Hematopoietic multipotent progenitor cell treated with erythropoietin and hydrocortisone succinate and interleukin-3 and kit ligand, for 4 days (in vitro differentiated cells): ENCODE measurements at regions not wholly inside any gene's neighbourhood (a gene's known extent, or its start where the extent isn't known, plus 50 kb on each side); places are given as distances from the start of the nearest gene placed in this dataset.
"Not testable (repeated sequence)": the region's sequence is repeated elsewhere in the genome, so short reads cannot be mapped to it uniquely, and the experiment has no call there.

Source experiments
- DNase-seq: peaks from one replicate; pipeline ENCODE4 v3.0.0-alpha.2; 2015

GRCh38 chr18:57915248-57915647 is 112.1 kb upstream of the ATP8B1 start:
- DNase-seq = no peak

GRCh38 chr18:57913686-57914085 is 110.6 kb upstream of the ATP8B1 start:
- DNase-seq = no peak

GRCh38 chr18:57910817-57911216 is 107.7 kb upstream of the ATP8B1 start:
- peak; percentile 46 for DNase-seq

- no peak for DNase-seq
Observed at GRCh38 chr18:57910134-57910533, 107.0 kb upstream of the ATP8B1 start.

- no peak for DNase-seq
Observed at GRCh38 chr18:57909620-57910019, 106.5 kb upstream of the ATP8B1 start.

- no peak for DNase-seq
Observed at GRCh38 chr18:57908092-57908491, 105.0 kb upstream of the ATP8B1 start.

GRCh38 chr18:57907550-57907949 is 104.4 kb upstream of the ATP8B1 start:
- no peak for DNase-seq

GRCh38 chr18:57906852-57907251 is 103.7 kb upstream of the ATP8B1 start:
- DNase-seq = no peak

GRCh38 chr18:57904535-57904934 is 101.4 kb upstream of the ATP8B1 start:
- DNase-seq = no peak

- DNase-seq = no peak
Observed at GRCh38 chr18:57902721-57903120, 99.6 kb upstream of the ATP8B1 start.

- DNase-seq = no peak
Observed at GRCh38 chr18:57901825-57902589, 98.9 kb upstream of the ATP8B1 start.

- DNase-seq = no peak
Observed at GRCh38 chr18:57900906-57901435, 97.9 kb upstream of the ATP8B1 start.

- DNase-seq = no peak
Observed at GRCh38 chr18:57898506-57899124, 95.5 kb upstream of the ATP8B1 start.

GRCh38 chr18:57895182-57895581 is 92.1 kb upstream of the ATP8B1 start:
- no peak for DNase-seq

GRCh38 chr18:57891707-57892391 is 88.7 kb upstream of the ATP8B1 start:
- DNase-seq = no peak

- DNase-seq = no peak
Observed at GRCh38 chr18:57890266-57890665, 87.2 kb upstream of the ATP8B1 start.

GRCh38 chr18:57889841-57890240 is 86.7 kb upstream of the ATP8B1 start:
- DNase-seq = no peak

GRCh38 chr18:57887543-57888383 is 84.6 kb upstream of the ATP8B1 start:
- DNase-seq = no peak

- no peak for DNase-seq
Observed at GRCh38 chr18:57885931-57886330, 82.8 kb upstream of the ATP8B1 start.

GRCh38 chr18:57882465-57882864 is 79.3 kb upstream of the ATP8B1 start:
- no peak for DNase-seq

GRCh38 chr18:57881818-57882413 is 78.8 kb upstream of the ATP8B1 start:
- DNase-seq = peak; percentile 87

- DNase-seq = not testable (repeated sequence)
Observed at GRCh38 chr18:57879924-57880323, 76.8 kb upstream of the ATP8B1 start.
